ENCODE measurements at regions not wholly inside any gene's neighbourhood (a gene's known extent, or its start where the extent isn't known, plus 50 kb on each side); places are given as distances from the start of the nearest gene placed in this dataset.

DNA sequence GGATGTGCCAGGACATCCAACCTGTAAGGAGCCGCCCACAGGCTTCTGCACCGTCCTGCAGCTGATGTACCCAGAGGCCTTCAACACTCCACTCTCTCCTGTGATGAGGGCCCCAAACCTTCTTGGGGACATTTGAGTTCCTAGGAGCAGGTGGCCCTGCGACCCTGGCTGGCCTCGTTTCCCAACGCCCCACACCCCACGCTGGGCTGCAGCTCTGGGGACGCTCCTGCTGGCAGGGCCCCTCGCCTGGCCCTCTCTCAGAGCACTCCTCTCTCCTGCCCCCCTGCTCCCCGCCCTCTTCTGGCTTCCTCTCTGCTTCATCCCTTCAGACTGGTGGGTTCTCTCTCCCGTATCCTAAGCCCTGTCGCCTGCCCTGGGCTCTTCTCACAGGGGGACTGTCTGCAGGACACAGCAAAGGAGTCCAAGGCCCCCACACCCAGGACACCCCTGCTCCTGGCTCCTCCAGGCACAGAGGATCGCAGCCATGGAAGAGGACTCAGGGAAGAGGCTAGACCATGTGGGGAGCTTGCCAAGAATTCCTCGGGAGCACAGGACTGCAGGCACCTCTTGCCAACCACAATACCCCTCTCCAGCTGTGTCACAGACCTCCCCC, 541.4 kb downstream of the TCERG1L start:
- TF ChIP-seq, protein P1, sequence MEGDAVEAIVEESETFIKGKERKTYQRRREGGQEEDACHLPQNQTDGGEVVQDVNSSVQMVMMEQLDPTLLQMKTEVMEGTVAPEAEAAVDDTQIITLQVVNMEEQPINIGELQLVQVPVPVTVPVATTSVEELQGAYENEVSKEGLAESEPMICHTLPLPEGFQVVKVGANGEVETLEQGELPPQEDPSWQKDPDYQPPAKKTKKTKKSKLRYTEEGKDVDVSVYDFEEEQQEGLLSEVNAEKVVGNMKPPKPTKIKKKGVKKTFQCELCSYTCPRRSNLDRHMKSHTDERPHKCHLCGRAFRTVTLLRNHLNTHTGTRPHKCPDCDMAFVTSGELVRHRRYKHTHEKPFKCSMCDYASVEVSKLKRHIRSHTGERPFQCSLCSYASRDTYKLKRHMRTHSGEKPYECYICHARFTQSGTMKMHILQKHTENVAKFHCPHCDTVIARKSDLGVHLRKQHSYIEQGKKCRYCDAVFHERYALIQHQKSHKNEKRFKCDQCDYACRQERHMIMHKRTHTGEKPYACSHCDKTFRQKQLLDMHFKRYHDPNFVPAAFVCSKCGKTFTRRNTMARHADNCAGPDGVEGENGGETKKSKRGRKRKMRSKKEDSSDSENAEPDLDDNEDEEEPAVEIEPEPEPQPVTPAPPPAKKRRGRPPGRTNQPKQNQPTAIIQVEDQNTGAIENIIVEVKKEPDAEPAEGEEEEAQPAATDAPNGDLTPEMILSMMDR (IDR thresholded peaks at IDR 0.05) = no peak
- TF ChIP-seq POLR2A (IDR thresholded peaks at IDR 0.05) = no peak

Measured in right lobe of liver (tissue), 4 donors.